A549 (cell line): ENCODE measurements at regions not wholly inside any gene's neighbourhood (a gene's known extent, or its start where the extent isn't known, plus 50 kb on each side); places are given as distances from the start of the nearest gene placed in this dataset.

Experiments used
- ATAC-seq, 2 experiments: fragments of 200-7000 bp in 1 of 2; fragments of >200 bp in 1 of 2; cut with Nextera tagmentation in 1 of 2; cut with Tn5 transposase in 1 of 2; 3 replicates each; pipeline versions ENCODE4 v1.8.0 to v1.9.1; 2018 to 2020; ENCODE audit warnings: mild to moderate bottlenecking in 1 of 2, moderate library complexity in 1 of 2
- CTCF ChIA-PET: fragments of 300-600 bp; sonication (Branson Sonifier 250); formaldehyde crosslinking; extraction: SDS; loops from one replicate; lab custom pipeline; 2021; ENCODE audit warnings: antibody characterized with exemption, inconsistent platforms; lab: Yijun Ruan, JAX
- POLR2A ChIA-PET: fragments of 350-600 bp; formaldehyde crosslinking; extraction: SDS; loops from one replicate; lab custom pipeline; 2021; ENCODE audit warnings: antibody characterized with exemption, inconsistent platforms; lab: Yijun Ruan, JAX
- DNase-seq, 2 experiments: peaks; one replicate each; pipeline versions ENCODE4 v3.0.0 to v3.0.0-alpha.2; 2011 to 2016; ENCODE audit warnings: low read depth in 1 of 2, low spot score in 1 of 2
- FAIRE-seq: peaks from 2 replicates; lab custom pipeline; 2011; peaks lifted over from hg19 to GRCh38; lab: Jason Lieb, UNC
- H3K27ac ChIP-seq, 2 experiments: fragments of >200 bp; sonication (Bioruptor Twin); formaldehyde crosslinking; 3 replicates each; pipeline ENCODE4 v1.5.1; 2016 to 2017
- H3K4me1 ChIP-seq: fragments of >200 bp; sonication (Bioruptor Twin); formaldehyde crosslinking; 3 replicates; pipeline ENCODE4 v1.6.1; 2016
- H3K4me2 ChIP-seq: fragments of >200 bp; sonication (Bioruptor Twin); formaldehyde crosslinking; 3 replicates; pipeline ENCODE4 v1.6.1; 2016
- H3K4me3 ChIP-seq: fragments of >200 bp; sonication (Bioruptor Twin); formaldehyde crosslinking; 3 replicates; pipeline ENCODE4 v1.5.1; 2016
- H3K9me3 ChIP-seq: fragments of >200 bp; sonication (Bioruptor Twin); formaldehyde crosslinking; 3 replicates; pipeline ENCODE4 v1.6.1; 2016
- BCL3 ChIP-seq: fragments of >200 bp; sonication (Bioruptor Twin); formaldehyde crosslinking; IDR thresholded peaks from 3 replicates; pipeline ENCODE4 v1.6.1; 2016
- CBX2 ChIP-seq: fragments of 200-600 bp; sonication (generic); IDR thresholded peaks from 2 replicates; pipeline ENCODE4 v1.6.1; 2016; ENCODE audit warnings: low read depth, mild to moderate bottlenecking, borderline replicate concordance
- CBX8 ChIP-seq: fragments of 200-600 bp; sonication (generic); IDR thresholded peaks from 2 replicates; pipeline ENCODE4 v1.6.1; 2016
- CHD2 ChIP-seq: fragments of 150-350 bp; IDR thresholded peaks from 2 replicates; pipeline ENCODE4 v1.6.1; 2014; ENCODE audit warnings: low read length; ENCODE audit not compliant: partially characterized antibody
- CHD4 ChIP-seq: fragments of 200-600 bp; sonication (generic); IDR thresholded peaks from 2 replicates; pipeline ENCODE4 v1.6.1; 2016; ENCODE audit warnings: antibody characterized with exemption, mild to moderate bottlenecking, borderline replicate concordance
- CTCF ChIP-seq: fragments of >200 bp; sonication (Bioruptor Twin); formaldehyde crosslinking; IDR thresholded peaks from 3 replicates; pipeline ENCODE4 v1.5.1; 2016
- EHF ChIP-seq: fragments of 250-450 bp; sonication (Bioruptor Pico); IDR thresholded peaks from 2 replicates; pipeline ENCODE4 v1.5.0; 2020; ENCODE audit warnings: mild to moderate bottlenecking
- ELK1 ChIP-seq: fragments of 150-350 bp; IDR thresholded peaks from 2 replicates; pipeline ENCODE4 v1.6.1; 2014; ENCODE audit warnings: low read depth, mild to moderate bottlenecking, low read length
- FOSB ChIP-seq: fragments of 250-450 bp; sonication (Bioruptor Pico); IDR thresholded peaks from 2 replicates; pipeline ENCODE4 v1.5.0; 2020; ENCODE audit warnings: mild to moderate bottlenecking, moderate library complexity
- FOSL2 ChIP-seq, 2 experiments: fragments of 450-650 bp in 1 of 2; fragments of >200 bp in 1 of 2; sonication (Bioruptor Twin) in 1 of 2; formaldehyde crosslinking; IDR thresholded peaks; 2 replicates each; pipeline versions ENCODE4 v1.5.0 to v1.6.1; 2016 to 2020; ENCODE audit warnings: mild to moderate bottlenecking in 1 of 2, moderate library complexity in 1 of 2
- GATA3 ChIP-seq: IDR thresholded peaks from 2 replicates; pipeline ENCODE4 v1.6.1; 2012; ENCODE audit warnings: borderline replicate concordance
- HES2 ChIP-seq: fragments of >200 bp; sonication (Bioruptor Twin); formaldehyde crosslinking; IDR thresholded peaks from 2 replicates; pipeline ENCODE4 v1.6.1; 2016
- HOXB13 ChIP-seq: fragments of 250-450 bp; sonication (Bioruptor Pico); IDR thresholded peaks from 2 replicates; pipeline ENCODE4 v1.5.0; 2020; ENCODE audit warnings: low read depth, mild to moderate bottlenecking, moderate library complexity
- JUN ChIP-seq, 2 experiments: fragments of >200 bp; sonication (Bioruptor Twin); formaldehyde crosslinking; IDR thresholded peaks; 2 replicates in 1 of 2; 3 replicates in 1 of 2; pipeline ENCODE4 v1.6.1; 2016 to 2017
- KDM5A ChIP-seq: fragments of 200-600 bp; sonication (generic); IDR thresholded peaks from 2 replicates; pipeline ENCODE4 v1.6.1; 2016; ENCODE audit warnings: antibody characterized with exemption, mild to moderate bottlenecking
- MAFK ChIP-seq: fragments of 450-650 bp; IDR thresholded peaks from 2 replicates; pipeline ENCODE4 v1.6.1; 2014; ENCODE audit not compliant: partially characterized antibody
- NFE2L2 ChIP-seq: fragments of 150-350 bp; conservative IDR thresholded peaks from 2 replicates; pipeline ENCODE4 v1.6.1; 2014; ENCODE audit warnings: low read length
- NPAS2 ChIP-seq: fragments of 250-450 bp; sonication (Bioruptor Pico); IDR thresholded peaks from 2 replicates; pipeline ENCODE4 v1.8.0; 2022; ENCODE audit warnings: mild to moderate bottlenecking, moderate library complexity, borderline replicate concordance
- POLR2A ChIP-seq: IDR thresholded peaks from 2 replicates; pipeline ENCODE4 v1.6.1; 2012; ENCODE audit warnings: mild to moderate bottlenecking, low read length
- RAD21 ChIP-seq, 2 experiments: fragments of >200 bp in 1 of 2; sonication (Bioruptor Twin) in 1 of 2; formaldehyde crosslinking in 1 of 2; IDR thresholded peaks in 1 of 2; conservative IDR thresholded peaks in 1 of 2; 2 replicates in 1 of 2; 3 replicates in 1 of 2; pipeline ENCODE4 v1.6.1; 2012 to 2018; ENCODE audit warnings: inconsistent platforms in 1 of 2
- RARB ChIP-seq: fragments of 250-450 bp; sonication (Bioruptor Pico); IDR thresholded peaks from 2 replicates; pipeline ENCODE4 v1.8.0; 2021; ENCODE audit warnings: mild to moderate bottlenecking, moderate library complexity
- RFX5 ChIP-seq: fragments of 450-650 bp; IDR thresholded peaks from 2 replicates; pipeline ENCODE4 v1.7.1; 2014; ENCODE audit warnings: antibody characterized with exemption, mild to moderate bottlenecking, moderate library complexity
- SREBF2 ChIP-seq: fragments of 450-650 bp; IDR thresholded peaks from 2 replicates; pipeline ENCODE4 v1.6.1; 2014; ENCODE audit warnings: mild to moderate bottlenecking, moderate library complexity
- TFCP2L1 ChIP-seq: fragments of 250-450 bp; sonication (Bioruptor Pico); IDR thresholded peaks from 2 replicates; pipeline ENCODE4 v1.5.0; 2021; ENCODE audit warnings: mild to moderate bottlenecking
- TP53 ChIP-seq: fragments of 250-450 bp; sonication (Bioruptor Pico); IDR thresholded peaks from 2 replicates; pipeline ENCODE4 v1.5.0; 2021; ENCODE audit warnings: mild to moderate bottlenecking, moderate library complexity
- ZNF302 ChIP-seq: fragments of 250-450 bp; sonication (Bioruptor Pico); IDR thresholded peaks from 2 replicates; pipeline ENCODE4 v1.9.0; 2021; ENCODE audit warnings: inconsistent platforms, mild to moderate bottlenecking, moderate library complexity
- ZSCAN20 ChIP-seq: fragments of 250-450 bp; sonication (Bioruptor Pico); IDR thresholded peaks from 2 replicates; pipeline ENCODE4 v1.8.0; 2022; ENCODE audit warnings: mild to moderate bottlenecking, moderate library complexity
- WGBS: methylation state at CpG from one replicate; pipeline ENCODE4 v1.1.6; 2017; ENCODE audit errors: missing lambda C conversion rate; 5-methylcytosine and 5-hydroxymethylcytosine counted together
- TF ChIP-seq, protein P1 (sequence below): IDR thresholded peaks from 2 replicates; pipeline ENCODE4 v1.6.1; 2012; ENCODE audit warnings: low read depth, borderline replicate concordance
- TF ChIP-seq, protein P2 (sequence below): fragments of 250-450 bp; sonication (Bioruptor Pico); IDR thresholded peaks from 2 replicates; pipeline ENCODE4 v1.5.0; 2020; ENCODE audit warnings: low read depth, mild to moderate bottlenecking, moderate library complexity
- TF ChIP-seq, protein P3 (sequence below): IDR thresholded peaks from 2 replicates; pipeline ENCODE4 v1.6.1; 2012

DNA sequence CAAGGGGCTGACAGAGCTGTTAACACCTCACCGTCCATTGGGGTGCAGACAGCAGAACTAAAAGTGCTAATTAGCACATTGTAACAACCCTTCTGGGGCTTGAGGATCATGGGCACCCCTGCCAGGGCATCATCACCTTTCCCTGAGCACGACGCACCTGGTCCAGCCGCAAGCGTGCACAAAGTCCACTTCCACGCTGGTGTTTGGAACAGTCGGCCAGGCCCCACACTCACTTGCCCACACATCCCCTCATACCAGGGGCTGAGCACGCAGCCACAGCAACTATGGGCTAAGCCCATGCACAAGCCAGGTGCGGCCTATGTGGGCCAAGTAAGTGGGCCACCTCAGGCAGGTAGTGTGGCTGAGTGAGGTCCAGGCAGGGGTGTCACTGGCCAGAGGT, 148.7 kb downstream of the CCDC59 start:
- no peak overlapping the region for H3K27ac ChIP-seq
- H3K4me3 ChIP-seq = no peak overlapping the region
- FAIRE-seq (no peak), ATAC-seq (no peak), DNase-seq (no peak)
- TF ChIP-seq NFE2L2 = no peak
- TF ChIP-seq ZNF302 (CRISPR knock-in tag) = no peak
- no peak for TF ChIP-seq TP53 (CRISPR knock-in tag)
- TF ChIP-seq HES2 = no peak
- no peak for TF ChIP-seq CTCF
- TF ChIP-seq EHF (CRISPR knock-in tag) = no peak
- TF ChIP-seq GATA3 = no peak
- no peak for TF ChIP-seq POLR2A
- TF ChIP-seq HOXB13 (CRISPR knock-in tag) = no peak
- TF ChIP-seq, protein P1, sequence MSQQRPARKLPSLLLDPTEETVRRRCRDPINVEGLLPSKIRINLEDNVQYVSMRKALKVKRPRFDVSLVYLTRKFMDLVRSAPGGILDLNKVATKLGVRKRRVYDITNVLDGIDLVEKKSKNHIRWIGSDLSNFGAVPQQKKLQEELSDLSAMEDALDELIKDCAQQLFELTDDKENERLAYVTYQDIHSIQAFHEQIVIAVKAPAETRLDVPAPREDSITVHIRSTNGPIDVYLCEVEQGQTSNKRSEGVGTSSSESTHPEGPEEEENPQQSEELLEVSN = no peak
- TF ChIP-seq JUN (IDR thresholded peaks at IDR 0.05) = no peak
- no peak for TF ChIP-seq MAFK
- TF ChIP-seq FOSB (CRISPR knock-in tag) = no peak
- TF ChIP-seq CHD2 = no peak
- no peak for TF ChIP-seq BCL3
- H3K9me3 ChIP-seq = no peaks in the 10 kb centered on the region
- ChIA-PET POLR2A (no interaction called here), CTCF (no interaction called here)
- 41% methylated on average over 9 of the region's 9 CpGs for WGBS
- no peak overlapping the region for H3K4me2 ChIP-seq
- H3K4me1 ChIP-seq = no peaks in the 10 kb centered on the region

- FAIRE-seq = no peak
- no peak for DNase-seq
- Histone ChIP-seq H3K9me3 (no peaks in the 10 kb centered on the region), H3K4me1 (no peaks in the 10 kb centered on the region), H3K4me3 (no peak overlapping the region), H3K4me2 (no peak overlapping the region), H3K27ac (no peak overlapping the region)
- TF ChIP-seq TFCP2L1 = no peak
- TF ChIP-seq, protein P2, sequence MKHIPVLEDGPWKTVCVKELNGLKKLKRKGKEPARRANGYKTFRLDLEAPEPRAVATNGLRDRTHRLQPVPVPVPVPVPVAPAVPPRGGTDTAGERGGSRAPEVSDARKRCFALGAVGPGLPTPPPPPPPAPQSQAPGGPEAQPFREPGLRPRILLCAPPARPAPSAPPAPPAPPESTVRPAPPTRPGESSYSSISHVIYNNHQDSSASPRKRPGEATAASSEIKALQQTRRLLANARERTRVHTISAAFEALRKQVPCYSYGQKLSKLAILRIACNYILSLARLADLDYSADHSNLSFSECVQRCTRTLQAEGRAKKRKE = no peak
- no peak for TF ChIP-seq SREBF2
- no peak for TF ChIP-seq RFX5
- no peak for TF ChIP-seq CBX8
- no peak for TF ChIP-seq CHD4
- no peak for TF ChIP-seq JUN (IDR thresholded peaks at IDR 0.05)
- TF ChIP-seq NPAS2 (CRISPR knock-in tag) = no peak
- TF ChIP-seq MAFK = no peak
- no peak for TF ChIP-seq ZNF302 (CRISPR knock-in tag)
- no peak for TF ChIP-seq KDM5A
- no peak for TF ChIP-seq ELK1
- no peak for TF ChIP-seq FOSL2 (IDR thresholded peaks at IDR 0.05)
- no peak for TF ChIP-seq FOSL2 (CRISPR knock-in tag; IDR thresholded peaks at IDR 0.05)
- TF ChIP-seq RAD21 (conservative IDR thresholded peaks at IDR 0.05 in 1 of 2, IDR thresholded peaks at IDR 0.05 in 1 of 2) = no peak
- TF ChIP-seq, protein P3, sequence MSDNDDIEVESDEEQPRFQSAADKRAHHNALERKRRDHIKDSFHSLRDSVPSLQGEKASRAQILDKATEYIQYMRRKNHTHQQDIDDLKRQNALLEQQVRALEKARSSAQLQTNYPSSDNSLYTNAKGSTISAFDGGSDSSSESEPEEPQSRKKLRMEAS = no peak
- TF ChIP-seq POLR2A = no peak
- TF ChIP-seq CHD2 = no peak
- TF ChIP-seq CBX2 = no peak
- TF ChIP-seq RARB (CRISPR knock-in tag) = no peak
- no peak for TF ChIP-seq ZSCAN20
- ChIA-PET POLR2A (no interaction called here), CTCF (no interaction called here)
- ATAC-seq = no peak
These were observed 150.6 kb downstream of the CCDC59 start for GRCh38 chr12:82207556-82207955.
